Activated CD4-positive, alpha-beta T cell treated with anti-CD3 and anti-CD28 coated beads, Interleukin-2, amount 50 U/mL, for 24 hours (primary cell): ENCODE measurements at regions not wholly inside any gene's neighbourhood (a gene's known extent, or its start where the extent isn't known, plus 50 kb on each side); places are given as distances from the start of the nearest gene placed in this dataset.
"Not testable (repeated sequence)": the region's sequence is repeated elsewhere in the genome, so short reads cannot be mapped to it uniquely, and the experiment has no call there.

Source experiments
- DNase-seq, 2 donors: peaks; one replicate each; pipeline ENCODE4 v3.0.0-alpha.2; 2020; ENCODE audit warnings: low read depth in 1 of 2, low spot score in 1 of 2

DNA sequence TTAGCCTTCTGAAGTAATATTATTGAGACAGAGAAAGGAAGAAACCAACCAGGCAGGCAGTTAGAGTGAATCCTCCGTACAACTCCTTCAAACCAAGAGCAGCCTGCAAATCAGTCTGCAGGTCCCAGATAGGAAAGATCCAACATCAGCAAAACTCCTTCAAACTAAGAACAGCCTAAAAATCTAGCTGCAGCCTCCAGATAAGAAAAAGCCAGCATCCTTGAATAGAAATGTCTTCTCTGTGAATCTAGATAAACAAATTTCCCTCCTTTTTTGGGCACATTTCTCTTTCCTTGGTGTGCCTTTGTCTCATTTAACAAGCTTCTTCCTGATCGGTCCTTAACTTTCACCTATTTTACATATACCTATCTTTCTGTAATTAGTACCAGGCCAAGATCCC is 1004.6 kb upstream of the TMEFF2 start:
- no peak for DNase-seq

DNA sequence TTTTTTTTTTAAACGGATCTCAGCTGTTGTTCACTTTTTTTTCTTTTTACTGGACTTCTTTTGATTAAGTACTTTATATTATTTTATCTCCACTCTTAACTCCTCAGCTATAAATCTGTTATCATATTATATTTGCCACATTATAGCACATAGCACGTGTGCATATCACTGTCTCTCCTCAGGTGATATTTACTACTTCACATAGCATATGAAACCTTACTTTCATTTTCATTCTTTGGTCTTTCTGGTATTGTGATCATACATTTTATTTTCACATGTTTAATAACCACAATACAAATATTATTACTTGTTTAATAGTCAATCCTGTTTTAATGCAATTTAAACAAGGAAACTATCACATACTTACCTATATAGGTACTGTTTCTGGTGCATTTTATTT is 993.1 kb upstream of the TMEFF2 start:
- DNase-seq = no peak

DNA sequence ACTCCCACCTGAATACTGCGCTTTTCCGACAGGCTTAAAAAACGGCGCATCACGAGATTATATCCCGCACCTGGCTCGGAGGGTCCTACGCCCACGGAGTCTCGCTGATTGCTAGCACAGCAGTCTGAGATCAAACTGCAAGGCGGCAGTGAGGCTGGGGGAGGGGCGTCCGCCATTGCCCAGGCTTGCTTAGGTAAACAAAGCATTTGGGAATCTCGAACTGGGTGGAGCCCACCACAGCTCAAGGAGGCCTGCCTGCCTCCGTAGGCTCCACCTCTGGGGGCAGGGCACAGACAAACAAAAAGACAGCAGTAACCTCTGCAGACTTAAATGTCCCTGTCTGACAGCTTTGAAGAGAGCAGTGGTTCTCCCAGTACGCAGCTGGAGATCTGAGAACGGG is 976.2 kb upstream of the TMEFF2 start:
- not testable (repeated sequence) for DNase-seq

GRCh38 chr2:193156480-193156879 is 961.7 kb upstream of the TMEFF2 start:
- DNase-seq = no peak

DNA sequence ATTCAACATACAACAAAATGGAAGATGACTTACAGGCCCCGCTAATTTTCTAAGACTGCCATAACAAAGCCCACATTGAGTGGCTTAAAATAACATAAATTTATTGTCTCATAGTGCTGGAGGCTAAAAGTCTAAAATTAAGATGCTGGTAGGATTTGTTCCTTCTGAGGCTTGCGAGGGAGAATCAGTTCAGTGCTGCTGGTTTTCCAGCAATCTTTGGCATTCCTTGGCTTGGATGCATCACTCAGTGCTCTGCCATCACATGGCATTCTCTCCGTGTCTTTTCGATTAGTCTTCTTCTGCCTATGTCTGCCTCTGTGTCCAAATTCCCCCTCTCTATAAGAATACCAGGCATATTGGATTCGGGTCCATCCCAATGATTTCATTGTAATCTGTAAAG is 959.3 kb upstream of the TMEFF2 start:
- DNase-seq = no peak

GRCh38 chr2:193153576-193153975 is 958.8 kb upstream of the TMEFF2 start:
- no peak for DNase-seq

DNA sequence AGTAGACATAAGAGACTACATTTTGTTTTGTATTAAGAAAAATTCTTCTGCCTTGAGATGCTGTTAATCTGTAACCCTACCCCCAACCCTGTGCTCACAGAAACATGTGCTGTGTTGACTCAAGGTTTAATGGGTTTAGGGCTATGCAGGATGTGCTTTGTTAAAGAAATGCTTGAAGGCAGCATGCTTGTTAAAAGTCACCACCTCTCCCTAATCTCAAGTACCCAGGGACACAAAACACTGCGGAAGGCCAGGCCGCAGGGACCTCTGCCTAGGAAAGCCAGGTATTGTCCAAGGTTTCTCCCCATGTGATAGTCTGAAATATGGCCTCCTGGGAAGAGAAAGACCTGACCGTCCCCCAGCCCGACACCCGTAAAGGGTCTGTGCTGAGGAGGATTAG is 947.7 kb upstream of the TMEFF2 start:
- not testable (repeated sequence) for DNase-seq

DNA sequence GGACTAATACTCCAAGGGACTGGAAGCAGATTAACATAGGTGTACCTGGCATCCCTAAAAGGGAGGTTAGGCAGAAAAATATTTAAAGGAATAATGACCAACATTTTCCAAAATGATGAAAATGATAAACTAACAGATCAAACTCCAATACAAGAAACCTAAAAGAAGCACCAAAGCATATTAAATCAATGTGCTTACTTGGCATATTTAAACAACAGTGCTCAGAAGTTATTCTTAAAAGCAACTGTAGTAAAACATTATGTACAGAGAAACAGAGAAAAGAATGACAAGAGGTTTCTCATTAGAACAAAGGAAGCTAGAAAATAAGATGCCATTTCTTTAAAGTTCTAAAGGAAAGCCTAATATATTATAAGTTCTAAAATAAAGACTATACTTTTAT is 947.3 kb upstream of the TMEFF2 start:
- DNase-seq = no peak

- not testable (repeated sequence) for DNase-seq
Observed at GRCh38 chr2:193140895-193141294, 946.2 kb upstream of the TMEFF2 start.

DNA sequence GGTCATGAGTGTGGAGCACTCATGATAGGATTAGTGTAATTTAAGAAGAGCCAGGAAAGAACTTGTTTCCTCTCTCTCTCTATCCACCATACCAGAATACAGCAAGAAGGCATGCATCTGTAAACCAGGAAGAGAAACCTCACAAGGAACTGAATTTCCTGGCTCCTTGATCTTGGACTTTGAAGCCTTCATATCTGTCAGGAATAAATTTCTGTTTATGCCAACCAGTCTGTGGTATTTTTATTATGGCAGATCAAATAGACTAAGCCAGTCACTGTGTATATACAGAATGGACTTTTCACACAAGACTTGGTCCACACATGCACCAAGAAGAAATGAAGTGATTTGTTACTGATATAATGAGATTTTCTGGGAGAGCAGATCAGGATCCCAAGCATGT is 930.1 kb upstream of the TMEFF2 start:
- no peak for DNase-seq

GRCh38 chr2:193114827-193115226 is 920.1 kb upstream of the TMEFF2 start:
- no peak for DNase-seq

DNA sequence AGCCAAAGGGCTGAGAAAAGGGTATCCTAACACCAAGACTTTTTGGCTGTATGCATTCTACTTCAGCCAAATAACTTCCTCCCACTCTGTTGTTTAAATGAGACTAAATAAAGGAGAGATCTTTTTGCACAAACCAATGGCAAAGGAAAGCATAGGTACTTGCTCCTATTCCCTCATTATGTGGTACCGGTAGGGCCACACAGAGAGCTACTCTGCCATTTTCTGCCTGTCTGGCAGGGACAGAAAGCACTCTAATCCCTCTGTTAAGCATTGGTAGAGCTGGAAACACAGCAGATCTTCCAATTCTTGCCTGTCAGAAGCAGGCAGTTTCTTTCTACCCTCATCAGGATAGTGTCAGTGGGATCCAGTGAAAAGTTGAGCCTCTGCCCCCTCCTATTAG is 918.3 kb upstream of the TMEFF2 start:
- DNase-seq = no peak

DNA sequence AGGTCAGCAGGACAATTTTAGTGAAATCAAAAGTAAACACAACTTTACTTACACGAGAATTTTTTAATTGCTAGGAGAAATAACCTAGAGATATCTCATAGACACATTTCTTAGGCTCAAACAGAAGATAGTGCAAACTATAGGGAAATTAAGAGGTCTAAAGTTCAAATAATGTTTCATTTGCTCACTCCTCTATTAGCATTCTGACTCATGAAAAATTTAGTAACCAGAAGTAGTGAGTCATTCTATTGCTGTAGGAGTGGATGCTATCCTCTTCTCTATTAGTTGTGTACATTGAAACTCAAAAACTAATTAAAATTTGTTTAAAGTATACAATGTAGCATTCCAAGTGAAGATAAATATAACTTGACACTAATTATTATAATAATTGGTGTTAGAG is 908.3 kb upstream of the TMEFF2 start:
- DNase-seq = no peak

DNA sequence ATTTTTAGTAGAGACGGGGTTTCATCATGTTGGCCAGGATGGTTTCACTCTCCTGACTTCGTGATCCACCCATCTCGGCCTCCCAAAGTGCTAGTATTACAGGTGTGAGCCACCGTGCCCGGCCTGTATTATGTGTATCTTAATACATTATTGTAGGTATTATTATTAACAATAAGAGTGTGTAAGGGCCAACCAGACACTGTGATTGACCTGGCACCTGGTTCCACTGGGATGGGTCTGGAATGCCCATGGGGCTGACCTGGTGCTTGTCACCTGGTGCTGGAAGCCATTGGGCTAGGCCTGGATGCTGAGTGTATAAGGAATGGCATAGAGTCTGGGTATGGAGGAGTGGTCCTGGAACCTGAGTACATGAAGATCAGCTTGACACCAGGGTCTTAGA is 906.9 kb upstream of the TMEFF2 start:
- DNase-seq = no peak

GRCh38 chr2:193088026-193088425 is 893.3 kb upstream of the TMEFF2 start:
- DNase-seq = no peak

DNA sequence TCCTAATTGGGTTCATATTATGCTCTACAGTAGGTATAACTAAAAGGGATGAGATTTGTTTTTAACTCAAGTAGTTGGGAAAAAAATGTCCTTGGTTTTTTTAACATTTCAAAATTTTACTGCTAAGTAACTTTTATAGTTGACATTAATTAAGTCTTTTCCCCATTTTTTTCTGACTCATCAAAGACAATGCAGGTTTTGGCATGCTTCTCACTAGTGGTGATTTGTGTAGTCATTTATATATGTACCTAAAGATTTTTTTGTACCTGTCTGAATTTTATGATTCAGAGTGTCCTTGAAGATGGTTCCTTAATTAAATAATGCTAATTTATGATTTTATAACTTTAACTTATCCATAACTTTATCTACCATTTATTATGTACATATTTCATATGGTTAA is 882.3 kb upstream of the TMEFF2 start:
- DNase-seq = no peak

DNA sequence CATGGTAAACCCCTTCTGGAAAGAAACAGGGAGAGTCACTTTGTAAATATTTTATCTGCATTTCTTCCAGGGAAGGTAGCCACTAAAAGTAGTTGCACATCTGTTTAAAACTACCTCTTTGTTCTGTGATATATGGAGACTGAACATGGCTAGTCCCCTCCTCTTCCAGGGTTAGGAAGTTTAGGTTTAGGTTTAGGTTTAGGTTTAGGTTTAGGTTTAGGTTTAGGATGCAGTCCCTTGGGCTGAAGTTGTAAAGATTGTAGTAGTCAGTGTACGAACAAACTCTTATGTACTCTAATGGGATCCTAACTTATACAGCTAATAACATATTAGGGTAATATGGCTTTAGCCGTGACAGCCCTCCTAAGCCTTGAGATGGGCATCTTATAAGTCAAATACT is 880.2 kb upstream of the TMEFF2 start:
- DNase-seq = no peak

GRCh38 chr2:193072647-193073046 is 877.9 kb upstream of the TMEFF2 start:
- DNase-seq = no peak

DNA sequence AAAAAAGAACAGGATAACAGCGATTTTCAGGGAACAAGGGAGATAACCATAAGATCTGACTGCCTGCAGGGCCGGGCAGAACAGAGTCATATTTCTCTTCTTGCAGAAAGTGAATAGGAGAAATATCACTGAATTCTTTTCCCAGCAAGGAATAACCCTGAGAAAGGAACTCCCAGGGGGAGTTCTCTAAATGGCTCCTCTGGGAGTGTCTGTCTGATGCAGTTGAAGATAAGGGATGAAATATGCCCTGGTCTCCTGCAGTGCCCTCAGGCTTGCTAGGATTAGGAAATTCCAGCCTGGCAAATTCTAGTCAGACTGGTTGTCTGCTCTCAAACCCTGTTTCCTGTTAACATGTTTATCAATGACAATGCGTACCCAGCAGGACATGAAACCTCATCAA is 830.8 kb upstream of the TMEFF2 start:
- DNase-seq = not testable (repeated sequence)

DNA sequence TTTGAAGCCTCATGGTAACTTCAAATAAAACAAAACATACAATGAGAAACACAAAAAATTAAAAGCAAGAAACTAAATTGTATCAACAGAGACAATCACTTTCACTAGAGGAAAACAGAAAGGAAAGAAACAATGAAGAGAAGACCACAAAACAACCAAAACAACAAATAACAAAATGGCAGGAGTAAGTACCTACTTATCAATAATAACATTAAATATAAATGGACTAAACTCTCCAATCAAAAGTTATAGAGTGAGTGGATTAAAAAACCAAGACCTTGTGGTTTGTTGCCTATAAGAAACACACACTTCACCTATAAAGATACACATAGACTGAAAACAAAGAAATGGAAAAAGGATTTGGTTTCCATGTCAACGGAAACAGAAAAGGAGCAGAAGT is 830.1 kb upstream of the TMEFF2 start:
- DNase-seq = no peak

DNA sequence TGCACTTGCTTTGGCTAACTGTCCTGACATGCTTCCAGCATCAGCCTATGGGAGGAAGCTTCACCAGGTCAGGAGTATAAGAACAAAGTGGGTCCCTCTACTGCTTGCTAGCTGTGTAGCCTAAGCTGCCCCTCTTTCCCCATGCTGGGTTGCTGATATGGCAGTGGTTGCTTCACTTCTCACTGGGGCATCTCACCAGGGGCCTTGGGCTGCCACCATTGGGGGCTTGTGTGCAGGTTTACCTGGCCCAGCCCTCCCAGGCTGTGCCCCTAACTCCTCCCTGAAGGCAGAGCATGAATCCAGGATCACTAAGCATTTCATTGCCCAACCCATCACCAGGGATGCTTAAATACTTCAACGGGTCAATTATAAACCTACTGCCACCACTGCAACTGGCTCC is 817.1 kb upstream of the TMEFF2 start:
- DNase-seq = no peak

- DNase-seq = no peak
Observed at GRCh38 chr2:192993059-192993458, 798.3 kb upstream of the TMEFF2 start.

GRCh38 chr2:192983173-192983572 is 788.4 kb upstream of the TMEFF2 start:
- DNase-seq = no peak

DNA sequence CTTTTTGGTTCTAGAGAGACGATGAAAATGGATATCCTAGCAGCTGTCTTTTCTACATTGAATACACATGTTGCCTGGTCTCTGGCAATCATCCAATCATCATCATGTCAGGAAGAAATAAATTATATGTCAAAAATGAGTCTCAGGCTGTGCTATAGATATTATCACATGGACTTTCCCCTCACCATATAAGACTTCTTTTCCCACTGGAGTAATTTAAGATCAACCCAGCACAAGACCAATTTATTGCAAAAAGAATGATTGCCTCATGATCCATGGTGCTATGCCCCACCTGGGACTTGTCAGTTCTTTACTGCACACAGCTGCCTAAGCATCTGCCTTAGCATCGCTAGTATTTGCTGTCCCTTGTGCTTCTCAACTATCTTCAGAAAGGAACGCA is 783.7 kb upstream of the TMEFF2 start:
- DNase-seq = no peak
